ENCODE measurements at regions not wholly inside any gene's neighbourhood (a gene's known extent, or its start where the extent isn't known, plus 50 kb on each side); places are given as distances from the start of the nearest gene placed in this dataset.

DNA sequence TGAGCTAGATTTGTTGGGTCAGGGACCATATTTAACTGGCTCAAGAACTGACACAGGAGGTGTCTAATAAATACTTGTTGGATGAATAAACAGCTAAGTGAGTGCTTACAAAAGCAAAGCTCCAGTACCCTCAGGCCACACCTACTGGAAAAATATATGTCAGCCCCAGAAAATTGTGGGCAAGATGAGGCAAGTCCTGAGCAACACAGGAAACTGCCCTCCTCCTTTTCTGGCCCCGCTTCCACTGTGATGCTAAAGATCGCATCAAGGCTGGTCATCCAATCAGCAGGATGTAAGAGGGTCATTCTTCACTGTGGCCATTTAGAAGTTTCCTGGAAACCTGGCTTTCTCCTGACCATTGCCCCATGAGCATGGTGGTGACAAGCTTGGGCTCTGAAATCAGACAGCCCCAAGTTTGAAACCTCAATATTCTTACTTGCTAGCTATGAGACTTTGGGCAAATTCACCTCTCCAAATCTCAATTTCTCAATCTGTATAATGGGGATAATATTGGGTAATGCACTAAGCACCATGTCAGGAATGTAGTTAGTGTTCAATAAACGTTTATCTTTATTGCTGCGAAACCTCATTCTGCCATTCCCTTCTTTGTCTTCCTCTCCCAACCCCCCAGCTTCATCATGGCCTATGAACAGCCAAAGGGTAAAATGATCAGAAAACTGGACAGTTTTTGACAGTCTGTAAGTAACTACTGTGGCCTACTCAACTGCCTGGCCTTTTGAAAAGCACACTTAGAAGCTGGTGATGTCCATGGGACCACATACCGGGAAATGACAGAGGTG is 139.3 kb upstream of the PZP start:
- TF ChIP-seq, protein P1, sequence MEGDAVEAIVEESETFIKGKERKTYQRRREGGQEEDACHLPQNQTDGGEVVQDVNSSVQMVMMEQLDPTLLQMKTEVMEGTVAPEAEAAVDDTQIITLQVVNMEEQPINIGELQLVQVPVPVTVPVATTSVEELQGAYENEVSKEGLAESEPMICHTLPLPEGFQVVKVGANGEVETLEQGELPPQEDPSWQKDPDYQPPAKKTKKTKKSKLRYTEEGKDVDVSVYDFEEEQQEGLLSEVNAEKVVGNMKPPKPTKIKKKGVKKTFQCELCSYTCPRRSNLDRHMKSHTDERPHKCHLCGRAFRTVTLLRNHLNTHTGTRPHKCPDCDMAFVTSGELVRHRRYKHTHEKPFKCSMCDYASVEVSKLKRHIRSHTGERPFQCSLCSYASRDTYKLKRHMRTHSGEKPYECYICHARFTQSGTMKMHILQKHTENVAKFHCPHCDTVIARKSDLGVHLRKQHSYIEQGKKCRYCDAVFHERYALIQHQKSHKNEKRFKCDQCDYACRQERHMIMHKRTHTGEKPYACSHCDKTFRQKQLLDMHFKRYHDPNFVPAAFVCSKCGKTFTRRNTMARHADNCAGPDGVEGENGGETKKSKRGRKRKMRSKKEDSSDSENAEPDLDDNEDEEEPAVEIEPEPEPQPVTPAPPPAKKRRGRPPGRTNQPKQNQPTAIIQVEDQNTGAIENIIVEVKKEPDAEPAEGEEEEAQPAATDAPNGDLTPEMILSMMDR (IDR thresholded peaks at IDR 0.05), result no peak
- DNase-seq, result no peak
- H3K27ac ChIP-seq, result no peak overlapping the region
- no peak overlapping the region for H3K4me3 ChIP-seq
- intact Hi-C loops (cut with DNase I; ENCODE audit: low total_unique reads), result no loop called here
- no peaks in the 10 kb centered on the region for H3K36me3 ChIP-seq
- H3K9me3 ChIP-seq, result no peaks in the 10 kb centered on the region
- H3K4me1 ChIP-seq, result no peaks in the 10 kb centered on the region
- H3K27me3 ChIP-seq, result no peaks in the 10 kb centered on the region

DNA sequence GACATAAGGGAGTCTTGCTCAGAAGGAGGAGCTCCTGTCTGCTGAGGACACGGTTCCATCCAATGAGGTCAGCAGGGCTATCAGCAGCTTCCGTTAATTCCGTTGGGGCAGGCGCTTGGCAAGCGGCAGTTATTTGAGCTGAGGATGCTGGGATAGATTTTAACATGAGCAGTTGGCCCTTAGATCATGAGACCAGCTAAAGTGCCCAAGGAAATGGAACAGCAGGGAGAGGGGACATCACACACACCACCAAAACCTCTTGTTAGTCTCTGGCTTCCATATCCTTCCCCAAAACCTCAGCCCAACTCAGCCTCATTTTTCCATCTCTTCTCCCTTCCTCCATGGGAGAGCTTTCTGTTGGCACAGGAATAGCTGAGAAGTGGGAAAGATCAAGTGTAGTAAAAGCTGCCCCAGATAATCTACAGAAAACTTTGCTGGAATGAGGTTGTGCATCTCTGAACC is 138.7 kb upstream of the PZP start:
- Histone ChIP-seq H3K4me1 (no peaks in the 10 kb centered on the region), H3K36me3 (no peaks in the 10 kb centered on the region), H3K27me3 (no peaks in the 10 kb centered on the region), H3K27ac (no peak overlapping the region), H3K4me3 (no peak overlapping the region), H3K9me3 (no peaks in the 10 kb centered on the region)
- no peak for DNase-seq
- TF ChIP-seq, protein P1 (IDR thresholded peaks at IDR 0.05), result no peak
- intact Hi-C loops (cut with DNase I; ENCODE audit: low total_unique reads), result no loop called here

DNA sequence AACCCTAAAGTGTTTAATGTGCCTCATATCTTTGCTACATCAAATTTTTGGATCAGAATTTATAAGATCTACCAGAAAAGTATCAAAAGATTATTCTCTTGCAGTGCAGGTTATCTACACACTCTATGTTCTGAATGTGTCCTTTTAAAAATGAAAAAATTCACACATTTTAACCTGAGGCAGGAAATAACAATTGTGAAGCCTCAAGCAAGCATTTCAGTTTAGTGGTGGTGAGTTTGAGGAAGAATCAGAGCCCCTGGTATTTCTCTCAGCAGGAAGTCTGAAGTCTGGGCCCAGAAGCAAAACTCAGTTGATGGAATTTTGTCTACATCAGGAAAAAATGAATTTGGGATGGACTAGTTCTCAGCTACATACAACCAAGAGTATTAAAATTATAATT is 137.0 kb upstream of the PZP start:
- Histone ChIP-seq H3K4me3 (no peak overlapping the region), H3K36me3 (no peaks in the 10 kb centered on the region), H3K9me3 (no peaks in the 10 kb centered on the region), H3K27ac (no peak overlapping the region), H3K4me1 (no peaks in the 10 kb centered on the region), H3K27me3 (no peaks in the 10 kb centered on the region)
- intact Hi-C loops (cut with DNase I; ENCODE audit: low total_unique reads), result no loop called here
- DNase-seq, result no peak
- TF ChIP-seq, protein P1 (IDR thresholded peaks at IDR 0.05), result no peak

DNA sequence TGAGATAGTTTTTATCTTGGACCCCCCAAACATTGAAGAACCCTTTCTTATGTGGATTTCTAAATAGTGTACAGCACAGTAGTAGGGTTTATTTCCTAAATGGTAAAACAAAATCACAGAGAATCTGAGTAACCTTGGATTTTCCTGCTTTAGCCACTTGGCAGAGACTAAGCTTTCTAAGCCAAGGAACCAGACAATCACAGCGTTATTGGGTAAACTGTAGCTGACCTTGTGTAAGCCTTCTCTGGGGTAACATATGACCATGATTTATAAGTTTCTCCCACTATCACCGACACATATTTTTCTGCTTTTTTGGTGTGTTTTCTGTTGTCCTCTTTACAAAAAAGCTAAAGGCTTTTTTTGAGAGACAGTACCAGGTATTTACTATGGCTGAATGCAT is 136.3 kb upstream of the PZP start:
- Histone ChIP-seq H3K27ac (no peak overlapping the region), H3K27me3 (no peaks in the 10 kb centered on the region), H3K4me1 (no peaks in the 10 kb centered on the region), H3K9me3 (no peaks in the 10 kb centered on the region), H3K36me3 (no peaks in the 10 kb centered on the region), H3K4me3 (no peak overlapping the region)
- intact Hi-C loops (cut with DNase I; ENCODE audit: low total_unique reads), result no loop called here
- DNase-seq, result no peak
- TF ChIP-seq, protein P1 (IDR thresholded peaks at IDR 0.05), result no peak

DNA sequence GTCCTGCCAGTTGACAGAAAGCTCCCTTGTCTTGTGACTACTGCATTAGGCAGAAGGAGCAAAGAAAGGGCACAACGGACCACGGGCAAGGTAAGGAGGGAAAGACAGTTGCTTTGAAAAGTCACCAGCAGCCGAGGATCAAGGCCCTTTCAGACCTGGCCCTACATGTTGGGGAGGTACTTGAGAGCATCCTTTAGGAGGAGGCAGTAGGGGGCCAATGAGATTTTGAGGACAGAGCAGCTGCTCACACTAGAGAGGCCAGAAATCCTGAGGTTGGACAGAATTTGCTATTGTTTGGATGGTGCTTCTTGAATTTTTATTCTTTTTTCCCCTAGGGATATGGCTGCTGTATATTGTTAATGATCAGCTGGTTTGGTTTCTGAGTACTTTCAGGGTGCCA is 135.5 kb upstream of the PZP start:
- Histone ChIP-seq H3K27ac (no peak overlapping the region), H3K27me3 (no peaks in the 10 kb centered on the region), H3K4me3 (no peak overlapping the region), H3K36me3 (no peaks in the 10 kb centered on the region), H3K9me3 (no peaks in the 10 kb centered on the region), H3K4me1 (no peaks in the 10 kb centered on the region)
- TF ChIP-seq, protein P1 (IDR thresholded peaks at IDR 0.05), result no peak
- intact Hi-C loops (cut with DNase I; ENCODE audit: low total_unique reads), result no loop called here
- no peak for DNase-seq
